Epidermal melanocyte (primary cell): ENCODE measurements at regions not wholly inside any gene's neighbourhood (a gene's known extent, or its start where the extent isn't known, plus 50 kb on each side); places are given as distances from the start of the nearest gene placed in this dataset.
"Not testable (repeated sequence)": the region's sequence is repeated elsewhere in the genome, so short reads cannot be mapped to it uniquely, and the experiment has no call there.

Source experiments
- DNase-seq: peaks from one replicate; pipeline ENCODE4 v3.0.0; 2011; ENCODE audit warnings: low spot score; ENCODE audit not compliant: insufficient read length

DNA sequence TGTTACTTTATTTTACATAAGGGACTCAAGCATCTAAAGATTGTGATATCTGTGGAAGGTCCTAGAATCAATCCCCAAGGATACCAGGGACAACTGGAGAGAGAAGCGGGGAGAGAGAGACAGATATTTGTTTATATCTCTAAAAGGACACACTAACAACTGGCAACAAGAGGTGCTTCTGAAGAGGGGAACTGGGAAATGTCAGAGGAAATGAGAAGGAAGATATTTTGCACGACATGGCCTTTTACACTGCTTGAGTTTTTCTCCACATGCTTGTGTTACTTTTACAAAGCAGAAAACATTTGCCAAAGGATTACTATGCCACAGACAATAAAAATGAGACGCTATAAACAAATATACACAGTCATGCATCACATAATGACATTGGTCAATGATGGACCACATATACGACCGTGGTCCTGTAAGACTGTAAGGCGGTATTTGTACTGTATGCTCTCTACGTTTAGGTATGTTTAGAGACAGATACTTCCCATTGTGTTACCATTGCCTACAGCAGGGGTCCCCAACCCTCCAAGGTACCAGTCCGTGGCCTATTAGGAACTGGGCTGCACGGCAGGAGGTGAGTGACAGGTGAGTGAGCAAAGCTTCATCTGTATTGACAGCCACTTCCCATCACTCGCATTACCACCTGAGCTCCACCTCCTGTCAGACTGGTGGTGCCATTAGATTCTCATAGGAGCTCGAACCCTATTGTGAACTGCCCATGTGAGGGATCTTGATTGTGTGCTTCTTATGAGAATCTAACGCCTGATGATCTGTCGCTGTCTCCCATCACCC lies 64.6 kb upstream of the PTPN1 start:
- DNase-seq, result no peak

DNA sequence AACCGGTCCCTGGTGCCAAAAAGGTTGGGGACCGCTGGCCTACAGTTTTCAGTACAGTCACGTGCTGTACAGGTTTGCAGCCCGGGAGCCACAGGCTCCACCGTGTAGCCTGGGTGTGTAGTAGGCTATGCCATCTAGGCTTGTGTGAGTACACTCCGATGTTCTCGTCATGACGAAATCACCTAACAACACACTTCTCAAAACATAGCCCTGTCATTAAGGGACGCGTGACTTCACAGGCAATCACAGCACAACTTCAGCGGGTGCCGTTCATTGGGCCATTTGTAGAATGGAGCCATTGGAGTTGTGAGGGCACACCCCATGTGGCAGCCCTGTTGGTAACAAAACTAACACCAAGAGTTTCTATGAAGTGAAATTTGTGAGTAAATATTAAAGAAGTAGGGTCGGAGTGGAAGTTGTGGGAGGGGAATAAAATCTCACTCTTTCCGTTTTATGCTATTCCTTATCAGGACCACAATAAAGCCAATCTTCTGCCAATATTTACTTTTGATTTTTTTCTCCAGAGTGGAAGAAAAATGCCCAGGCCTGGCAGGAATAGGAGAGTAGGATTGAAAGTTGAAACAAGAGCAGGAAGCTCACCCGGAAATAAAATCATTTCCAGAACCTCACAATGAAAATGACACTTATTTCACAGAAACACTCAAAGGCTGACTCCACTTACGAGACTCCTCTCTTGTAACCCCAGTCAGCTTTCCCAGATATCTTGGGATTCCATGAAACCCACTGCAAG lies 63.7 kb upstream of the PTPN1 start:
- DNase-seq, result no peak

DNA sequence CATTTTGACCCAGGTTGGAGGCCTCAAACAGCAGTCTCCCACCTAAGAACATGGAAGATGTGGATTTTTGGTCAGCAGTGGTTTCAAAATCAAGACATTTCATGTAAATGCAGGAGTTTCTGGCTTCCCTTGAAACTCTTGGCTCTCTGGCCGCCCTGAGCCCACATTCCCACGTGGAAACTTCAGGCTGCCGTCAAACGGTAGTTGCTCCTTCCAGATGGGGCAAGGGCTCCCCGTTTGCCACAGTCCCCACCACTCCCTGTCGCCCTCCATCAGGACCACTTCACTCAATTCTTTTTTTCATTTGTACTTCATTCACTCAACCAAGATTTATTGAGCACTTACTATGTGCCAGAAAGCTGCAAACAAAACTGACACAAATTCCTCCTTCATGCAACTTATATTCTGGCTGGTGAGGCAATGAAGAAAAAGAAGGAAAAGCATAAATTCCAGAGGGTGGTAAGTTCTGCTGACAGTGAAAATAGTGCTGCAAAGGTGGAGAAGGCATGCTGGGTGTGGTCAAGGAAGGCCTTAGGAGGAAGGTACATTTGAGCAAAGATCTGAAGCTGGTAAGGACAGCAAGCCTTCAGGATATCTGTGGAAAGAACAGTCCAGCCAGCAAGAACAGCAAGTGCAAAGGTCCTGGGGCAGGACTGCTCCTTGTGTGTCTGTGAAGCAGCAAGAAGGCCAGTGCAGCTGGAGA lies 62.9 kb upstream of the PTPN1 start:
- no peak for DNase-seq

DNA sequence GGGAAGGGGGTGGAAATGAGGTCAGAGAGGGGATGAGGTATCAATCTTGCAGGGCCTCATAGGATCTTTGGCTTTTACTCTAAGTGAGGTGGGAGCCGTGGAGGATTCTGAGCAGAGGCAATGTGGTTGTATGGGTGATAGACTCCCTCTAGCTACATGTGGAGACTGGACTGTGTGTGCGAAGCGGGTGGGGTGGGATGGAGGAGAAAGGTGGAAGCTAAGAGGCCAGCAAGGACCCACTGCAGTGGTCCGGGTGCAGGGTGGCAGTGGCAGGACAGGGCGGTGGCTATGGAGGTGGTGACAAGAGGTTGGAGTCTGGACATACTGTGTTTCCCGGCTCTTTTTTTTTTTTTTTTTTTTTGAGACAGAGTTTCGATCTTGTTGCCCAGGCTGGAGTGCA lies 62.4 kb upstream of the PTPN1 start:
- no peak for DNase-seq

DNA sequence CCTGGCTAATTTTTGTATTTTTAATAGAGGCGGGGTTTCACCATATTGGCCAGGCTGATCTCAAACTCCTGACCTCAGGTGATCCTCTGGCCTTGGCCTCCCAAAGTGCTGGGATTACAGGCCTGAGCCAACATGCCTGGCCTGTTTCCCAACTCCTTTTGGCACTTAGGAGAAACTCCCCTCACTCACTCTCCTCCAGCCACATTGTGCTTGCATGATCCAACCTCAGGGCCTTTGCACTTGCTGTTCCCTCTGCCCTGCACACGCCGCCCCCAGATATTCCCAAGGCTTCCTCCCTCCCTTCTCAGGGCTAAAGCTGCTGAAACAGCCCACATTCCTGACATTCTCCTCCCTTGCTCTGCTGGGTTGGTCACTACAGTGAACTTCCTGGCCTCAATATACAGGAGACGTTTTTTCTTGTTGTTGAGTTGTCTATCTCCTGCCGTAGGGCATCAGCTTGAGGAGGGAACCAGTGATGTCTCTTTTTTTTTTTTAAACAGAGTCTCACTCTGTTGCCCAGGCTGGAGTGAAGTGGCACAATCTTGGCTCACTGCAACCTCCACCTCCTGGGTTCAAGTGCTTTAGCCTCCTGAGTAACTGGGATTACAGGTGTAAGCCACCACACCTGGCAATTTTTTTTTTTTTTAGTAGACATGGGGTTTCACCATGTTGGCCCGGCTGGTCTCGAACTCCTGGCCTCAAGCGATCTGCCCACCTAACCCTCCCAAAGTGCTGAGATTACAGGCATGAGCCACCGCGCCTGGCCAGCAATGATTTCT lies 61.4 kb upstream of the PTPN1 start:
- not testable (repeated sequence) for DNase-seq

DNA sequence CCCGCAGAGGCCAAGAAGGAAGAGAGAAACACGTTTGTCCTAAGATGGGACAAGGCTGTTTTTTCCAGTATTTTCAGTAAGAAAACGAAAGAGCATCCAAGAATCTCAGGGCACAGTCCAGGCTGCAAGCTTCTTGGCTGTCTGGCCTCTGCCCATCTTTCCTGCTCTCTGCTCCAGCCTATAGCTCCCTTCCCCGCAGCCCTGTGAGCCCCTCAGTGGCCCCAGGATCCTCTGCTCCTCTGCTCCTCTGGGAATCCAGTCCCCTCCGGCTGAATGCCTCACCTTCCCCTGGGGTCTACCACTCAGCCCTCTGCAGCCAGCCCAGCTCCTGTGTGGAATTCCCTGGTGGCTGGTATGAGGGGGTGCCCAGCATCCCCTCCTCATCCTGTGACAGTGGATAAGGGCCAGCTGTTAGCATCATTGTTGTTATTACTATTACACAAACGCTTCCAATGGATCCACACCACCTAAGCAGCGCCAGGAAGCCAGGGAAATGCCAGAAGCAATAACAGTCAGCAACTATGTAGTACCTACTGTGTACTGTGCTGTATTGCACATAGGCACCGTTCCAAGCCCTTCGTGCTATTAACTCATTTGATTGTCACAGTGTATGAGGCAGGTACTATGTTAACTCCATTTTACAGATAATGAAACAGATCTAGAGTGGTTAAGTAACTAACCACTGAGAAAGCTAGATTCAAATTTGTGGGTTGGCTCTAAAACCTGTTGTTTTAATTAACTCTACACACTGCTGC lies 60.3 kb upstream of the PTPN1 start:
- no peak for DNase-seq

DNA sequence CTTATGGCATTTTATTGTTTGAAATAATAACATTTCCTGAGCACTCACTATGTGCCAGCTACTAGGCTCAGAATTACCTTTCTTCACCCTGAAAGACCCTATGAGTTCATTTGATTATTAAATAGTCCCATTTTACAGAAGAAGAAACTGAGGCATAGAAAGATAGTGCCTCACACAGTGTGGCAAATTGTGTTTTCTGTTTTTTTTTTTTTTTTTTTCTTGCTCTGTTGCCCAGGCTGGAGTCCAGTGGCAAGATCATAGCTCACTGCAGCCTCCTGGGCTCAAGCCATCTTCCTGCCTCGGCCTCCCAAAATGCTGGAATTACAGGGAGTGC lies 59.7 kb upstream of the PTPN1 start:
- no peak for DNase-seq

DNA sequence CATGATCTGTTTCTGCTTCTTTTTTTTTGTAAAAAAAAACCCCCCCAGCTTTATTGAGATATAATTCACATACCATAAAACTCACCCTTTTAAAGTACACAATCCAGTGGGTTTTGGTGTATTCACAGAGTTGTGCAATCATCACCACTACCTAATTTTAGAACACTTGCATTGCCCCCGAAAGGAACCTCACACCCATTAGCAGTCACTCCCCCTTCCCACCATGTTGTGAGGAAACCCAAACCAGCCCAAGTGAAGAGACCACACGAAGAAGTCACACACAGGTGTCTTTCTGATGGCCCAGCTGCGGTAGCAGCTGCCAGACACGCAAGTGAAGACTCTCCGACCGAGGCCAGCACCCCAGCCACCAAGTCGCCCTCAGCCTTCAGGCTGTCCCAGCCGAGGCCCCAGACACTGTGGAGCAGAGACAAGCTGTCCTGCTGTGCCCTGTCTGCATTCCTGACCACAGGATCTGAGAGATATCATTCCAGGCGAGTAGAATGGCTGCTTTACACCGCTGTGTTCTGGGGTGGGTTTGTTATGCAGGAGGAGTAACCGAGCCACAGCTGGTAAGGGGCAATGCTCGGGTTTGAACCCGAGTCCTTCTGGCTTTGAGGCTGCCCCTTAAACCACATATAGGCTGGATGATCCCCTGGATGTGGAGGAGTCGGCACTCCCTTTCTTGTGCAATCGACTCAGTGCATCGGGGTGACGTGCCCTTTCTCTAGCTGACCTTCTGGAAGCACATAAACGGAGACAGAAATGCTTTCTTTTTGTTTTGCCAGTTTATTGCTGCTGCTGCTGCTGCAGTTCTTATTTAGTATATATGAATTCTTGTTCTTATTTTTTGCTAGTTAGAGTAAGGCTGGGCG lies 59.1 kb upstream of the PTPN1 start:
- DNase-seq, result no peak

DNA sequence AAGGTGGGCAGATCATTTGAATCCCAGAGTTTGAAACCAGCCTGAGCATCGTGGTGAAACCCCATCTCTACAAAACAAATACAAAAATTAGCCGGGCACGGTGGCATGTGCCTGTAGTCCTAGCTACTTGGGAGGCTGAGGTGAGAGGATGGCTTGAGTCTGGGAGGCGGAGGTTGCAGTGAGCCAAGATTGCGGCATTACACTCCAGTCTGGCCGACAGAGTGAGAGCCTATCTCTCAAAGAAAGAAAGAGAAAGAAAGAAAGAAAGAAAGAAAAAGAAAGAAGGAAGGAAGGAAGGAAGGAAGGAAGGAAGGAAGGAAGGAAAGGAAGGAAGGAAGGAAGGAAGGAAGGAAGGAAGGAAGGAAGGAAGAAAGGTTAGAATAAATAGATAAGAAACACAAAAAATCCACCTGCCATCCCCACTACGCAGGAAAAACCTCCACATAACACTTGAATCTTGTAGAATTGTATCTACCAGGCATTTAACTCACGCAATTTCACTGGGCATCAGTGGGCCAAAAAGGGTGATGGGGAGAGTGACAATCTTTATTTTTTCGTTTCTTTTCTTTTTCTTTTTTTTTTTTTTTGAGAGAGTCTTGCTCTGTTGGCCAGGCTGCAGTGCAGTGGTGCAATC lies 58.3 kb upstream of the PTPN1 start:
- not testable (repeated sequence) for DNase-seq

DNA sequence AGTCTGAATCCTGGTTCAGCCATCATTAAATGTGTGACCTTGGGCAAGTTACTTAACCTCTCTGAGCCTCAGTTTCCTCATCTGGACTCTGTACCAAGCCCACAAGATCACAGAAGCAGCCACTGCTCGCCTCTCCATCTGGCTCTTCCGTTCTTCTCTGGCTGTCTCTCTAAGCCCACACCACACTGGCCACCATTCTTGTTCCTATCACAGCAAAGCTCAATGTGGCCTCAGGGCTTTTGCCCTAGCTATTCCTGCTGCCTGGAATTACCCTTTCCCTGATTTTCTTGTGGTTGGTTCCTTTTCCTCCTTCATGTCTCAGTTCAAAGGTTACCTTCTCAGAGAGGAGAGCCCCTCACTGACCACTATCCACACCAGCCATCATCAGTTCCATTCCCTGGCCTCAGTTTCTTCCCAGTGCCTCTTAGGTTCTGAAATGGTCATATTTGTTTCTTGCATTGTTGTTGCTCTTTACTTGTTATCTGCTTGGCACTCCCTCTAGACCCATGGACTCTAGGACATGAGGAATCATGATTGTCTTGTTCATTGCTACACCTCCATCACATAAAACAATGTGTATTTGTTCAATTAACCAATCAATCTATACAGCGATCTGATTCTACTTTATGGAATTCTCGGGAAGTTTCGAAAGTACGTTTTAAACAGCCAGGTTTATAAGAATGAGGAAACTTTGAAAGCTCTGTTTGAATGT lies 56.5 kb upstream of the PTPN1 start:
- DNase-seq, result no peak

DNA sequence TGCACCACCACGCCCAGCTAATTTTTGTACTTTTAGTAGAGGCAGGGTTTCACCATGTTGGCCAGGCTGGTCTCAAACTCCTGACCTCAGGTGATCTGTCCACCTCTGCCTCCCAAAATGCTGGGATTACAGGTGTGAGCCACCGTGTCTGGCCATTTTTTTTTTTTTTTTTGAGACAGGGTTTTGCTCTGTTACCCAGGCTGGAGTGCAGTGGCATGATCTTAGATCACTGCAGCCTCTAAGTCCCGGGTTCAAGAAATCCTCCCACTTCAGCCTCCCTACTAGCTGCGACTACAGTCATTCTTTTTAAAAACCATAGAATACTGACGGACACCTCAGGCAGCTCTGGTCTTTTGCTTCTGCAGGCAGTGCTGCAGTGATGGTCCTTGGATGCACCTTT lies 54.9 kb upstream of the PTPN1 start:
- DNase-seq, result not testable (repeated sequence)

DNA sequence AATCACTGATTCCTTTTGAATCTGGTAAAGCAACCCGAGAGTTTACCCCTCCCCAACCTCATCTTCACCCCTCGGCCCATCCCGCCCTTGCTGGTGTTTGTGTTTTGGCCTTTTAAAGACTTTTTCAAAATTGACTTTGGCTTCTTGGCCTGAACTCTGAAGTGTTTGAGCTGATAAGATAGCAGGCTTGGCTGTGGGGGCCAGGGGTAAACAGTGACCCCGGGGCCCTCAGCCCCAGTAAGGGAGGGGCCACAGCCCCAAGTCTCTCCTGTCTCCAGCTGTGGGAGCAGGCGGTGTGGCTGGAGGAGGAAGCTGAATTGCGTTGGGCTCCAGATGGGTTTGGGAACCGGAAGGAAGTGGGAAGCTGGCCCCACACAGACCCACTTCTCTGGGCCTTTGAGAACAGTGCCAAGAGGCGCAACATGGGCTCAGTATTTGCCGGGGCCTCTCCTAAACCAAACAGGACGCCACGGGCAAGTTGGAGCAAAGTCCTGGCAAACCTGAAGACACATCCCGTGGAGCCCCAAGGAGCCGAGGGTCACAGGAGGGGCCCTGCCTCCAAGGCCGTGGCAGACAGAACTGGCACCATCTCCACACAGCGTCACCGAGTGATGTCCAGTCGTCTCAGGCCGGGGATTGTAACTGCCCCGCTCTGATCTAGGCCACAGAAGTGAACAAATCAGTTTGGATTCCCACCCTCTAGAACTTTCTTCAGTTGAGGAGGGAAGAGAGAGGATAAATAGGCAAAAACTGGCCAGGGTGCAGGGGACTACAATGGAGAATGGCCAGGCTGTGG lies 54.3 kb upstream of the PTPN1 start:
- DNase-seq, result no peak

DNA sequence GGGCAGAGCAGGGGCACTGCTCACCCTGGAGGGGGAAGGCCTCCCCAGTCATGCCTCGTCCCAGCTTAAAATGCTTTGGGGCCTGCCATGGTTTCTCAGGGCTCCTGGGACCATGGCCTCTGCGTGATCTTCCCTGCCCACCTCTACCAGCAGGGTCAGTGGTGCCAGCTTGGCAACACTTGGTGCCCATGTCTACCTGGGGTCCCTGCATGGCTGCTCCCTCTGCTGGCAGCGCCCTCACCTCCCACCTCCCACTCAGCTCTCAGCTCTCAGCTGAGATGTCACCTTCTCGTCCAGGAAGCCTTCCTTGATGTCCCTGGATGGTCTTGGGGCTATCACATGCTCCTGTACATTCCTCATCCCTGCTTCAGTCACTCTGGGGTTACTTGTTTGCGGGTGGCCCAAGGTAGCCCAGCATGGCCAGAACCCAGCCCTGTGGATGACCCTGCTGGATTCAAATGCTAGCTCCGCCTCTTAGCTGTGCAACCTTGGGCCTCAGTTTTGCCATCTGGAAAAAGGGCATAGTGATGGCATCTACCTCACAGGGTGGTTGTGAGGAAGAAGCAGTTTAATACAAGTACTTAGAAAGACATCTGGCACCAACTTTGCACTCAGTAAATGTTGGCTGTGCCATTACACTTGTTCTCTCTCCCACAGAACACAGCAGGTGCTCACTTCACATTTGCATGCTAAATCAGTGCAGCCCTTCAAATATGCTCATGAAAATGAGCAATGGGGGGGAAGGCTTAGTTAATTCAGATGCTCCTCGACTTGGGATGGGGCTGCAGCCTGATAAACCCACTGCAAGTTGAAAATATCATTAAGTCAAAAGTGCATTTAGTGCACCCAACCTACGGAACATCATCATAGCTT lies 53.5 kb upstream of the PTPN1 start:
- DNase-seq, result no peak

DNA sequence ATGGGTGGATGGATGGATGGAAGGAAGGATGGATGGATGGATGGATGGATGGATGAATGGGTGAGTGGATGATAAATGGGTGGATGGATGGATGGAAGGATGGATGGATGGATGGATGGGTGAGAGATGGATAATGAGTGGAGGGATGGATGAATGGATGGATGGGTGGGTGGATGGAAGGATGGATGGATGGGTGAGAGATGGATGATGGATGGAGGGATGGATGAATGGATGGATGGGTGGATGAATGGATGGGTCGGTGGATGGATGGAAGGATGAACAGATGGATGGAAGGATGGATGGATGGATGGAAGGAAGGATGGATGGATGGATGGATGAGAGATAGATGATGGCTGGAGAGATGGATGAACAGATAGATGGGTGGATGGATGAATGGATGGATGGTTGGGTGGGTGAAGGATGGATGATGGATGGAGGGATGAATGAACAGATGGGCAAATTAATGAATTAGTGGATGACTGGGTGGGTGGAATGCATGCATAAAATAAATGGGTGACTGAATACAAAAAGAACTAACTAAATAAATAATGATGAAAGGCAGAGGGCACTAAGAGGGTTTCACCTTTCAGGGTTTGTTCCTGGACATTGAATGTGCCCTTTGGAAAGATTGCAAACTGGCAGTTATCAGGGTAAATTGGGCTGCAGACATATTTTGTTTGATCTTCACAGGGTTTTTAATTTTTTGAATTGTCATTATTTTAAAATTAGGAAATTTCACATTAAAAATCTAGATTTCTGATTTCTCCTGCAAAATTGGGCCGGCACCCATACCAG lies 50.9 kb upstream of the PTPN1 start:
- no peak for DNase-seq

DNA sequence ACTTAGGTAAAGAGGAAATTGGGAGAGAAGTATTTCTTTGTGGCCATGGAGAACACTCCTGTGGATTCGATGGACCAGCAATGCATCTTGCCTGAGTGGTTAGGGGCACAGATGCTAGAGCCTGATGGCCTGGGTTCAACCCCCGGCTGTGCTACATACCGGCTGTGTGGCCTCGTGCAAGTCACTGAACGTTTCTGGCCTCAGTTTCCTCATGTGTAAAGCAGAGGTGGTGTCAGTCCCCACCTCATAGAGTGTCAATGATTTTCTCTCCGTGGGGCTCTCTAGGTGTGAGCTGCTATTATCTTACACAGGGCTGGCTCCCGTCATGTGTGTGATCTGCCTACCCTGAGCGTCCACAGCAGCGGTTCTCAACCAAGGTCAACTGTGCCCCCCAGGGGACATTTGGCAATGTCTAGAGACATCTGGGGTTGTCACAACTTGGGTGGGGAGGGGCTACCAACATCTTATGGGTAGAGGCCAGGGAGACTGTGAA lies 50.0 kb upstream of the PTPN1 start:
- no peak for DNase-seq
